ENCODE measurements at regions not wholly inside any gene's neighbourhood (a gene's known extent, or its start where the extent isn't known, plus 50 kb on each side); places are given as distances from the start of the nearest gene placed in this dataset.

- TF ChIP-seq, protein P1, sequence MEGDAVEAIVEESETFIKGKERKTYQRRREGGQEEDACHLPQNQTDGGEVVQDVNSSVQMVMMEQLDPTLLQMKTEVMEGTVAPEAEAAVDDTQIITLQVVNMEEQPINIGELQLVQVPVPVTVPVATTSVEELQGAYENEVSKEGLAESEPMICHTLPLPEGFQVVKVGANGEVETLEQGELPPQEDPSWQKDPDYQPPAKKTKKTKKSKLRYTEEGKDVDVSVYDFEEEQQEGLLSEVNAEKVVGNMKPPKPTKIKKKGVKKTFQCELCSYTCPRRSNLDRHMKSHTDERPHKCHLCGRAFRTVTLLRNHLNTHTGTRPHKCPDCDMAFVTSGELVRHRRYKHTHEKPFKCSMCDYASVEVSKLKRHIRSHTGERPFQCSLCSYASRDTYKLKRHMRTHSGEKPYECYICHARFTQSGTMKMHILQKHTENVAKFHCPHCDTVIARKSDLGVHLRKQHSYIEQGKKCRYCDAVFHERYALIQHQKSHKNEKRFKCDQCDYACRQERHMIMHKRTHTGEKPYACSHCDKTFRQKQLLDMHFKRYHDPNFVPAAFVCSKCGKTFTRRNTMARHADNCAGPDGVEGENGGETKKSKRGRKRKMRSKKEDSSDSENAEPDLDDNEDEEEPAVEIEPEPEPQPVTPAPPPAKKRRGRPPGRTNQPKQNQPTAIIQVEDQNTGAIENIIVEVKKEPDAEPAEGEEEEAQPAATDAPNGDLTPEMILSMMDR (IDR thresholded peaks at IDR 0.05) = no peak
- TF ChIP-seq POLR2A (IDR thresholded peaks at IDR 0.05) = no peak
Observed at GRCh38 chr16:59202233-59202862, 468.2 kb upstream of the GOT2 start.
